H9 (cell line): ENCODE measurements at regions not wholly inside any gene's neighbourhood (a gene's known extent, or its start where the extent isn't known, plus 50 kb on each side); places are given as distances from the start of the nearest gene placed in this dataset.

Experiments
- DNase-seq: peaks from one replicate; pipeline ENCODE4 v3.0.0-alpha.2; 2017
- H2AFZ ChIP-seq: one replicate; pipeline ENCODE4 v1.6.1; 2013; ENCODE audit warnings: mild to moderate bottlenecking, low read length, control low read depth, moderate library complexity
- H2AK5ac ChIP-seq: 2 replicates; pipeline ENCODE4 v1.6.1; 2013; ENCODE audit warnings: low read length, control low read depth, mixed read lengths; ENCODE audit not compliant: insufficient read length
- H2BK120ac ChIP-seq: one replicate; pipeline ENCODE4 v1.6.1; 2013; ENCODE audit warnings: low read depth, mild to moderate bottlenecking, low read length, control low read depth, inconsistent platforms; ENCODE audit not compliant: poor library complexity, severe bottlenecking
- H2BK12ac ChIP-seq: 2 replicates; pipeline ENCODE4 v1.6.1; 2013; ENCODE audit warnings: low read length, control low read depth, mixed read lengths, low read depth; ENCODE audit not compliant: insufficient read length
- H2BK15ac ChIP-seq: 2 replicates; pipeline ENCODE4 v1.6.1; 2013; ENCODE audit warnings: low read depth, low read length, control low read depth
- H2BK20ac ChIP-seq: one replicate; pipeline ENCODE4 v1.6.1; 2013; ENCODE audit warnings: low read depth, mild to moderate bottlenecking, low read length, control low read depth, inconsistent platforms; ENCODE audit not compliant: poor library complexity, severe bottlenecking
- H2BK5ac ChIP-seq: 2 replicates; pipeline ENCODE4 v1.6.1; 2013; ENCODE audit warnings: low read length, control low read depth, mixed read lengths; ENCODE audit not compliant: insufficient read length
- H3K14ac ChIP-seq: 2 replicates; pipeline ENCODE4 v1.6.1; 2013; ENCODE audit warnings: low read length, control low read depth; ENCODE audit not compliant: insufficient read depth
- H3K18ac ChIP-seq: 2 replicates; pipeline ENCODE4 v1.6.1; 2013; ENCODE audit warnings: low read depth, mild to moderate bottlenecking, mixed read lengths, low read length, control low read depth; ENCODE audit not compliant: insufficient read length
- H3K23ac ChIP-seq: 2 replicates; pipeline ENCODE4 v1.6.1; 2013; ENCODE audit warnings: low read length, control low read depth, mixed read lengths, low read depth; ENCODE audit not compliant: insufficient read length
- H3K23me2 ChIP-seq: 2 replicates; pipeline ENCODE4 v1.6.1; 2013; ENCODE audit warnings: low read depth, mild to moderate bottlenecking, mixed read lengths, low read length, control low read depth; ENCODE audit not compliant: insufficient read length, poor library complexity, severe bottlenecking
- H3K27ac ChIP-seq: 2 replicates; pipeline ENCODE4 v1.5.1; 2013; ENCODE audit warnings: low read length, control low read depth, mixed read lengths, low read depth; ENCODE audit not compliant: insufficient read length
- H3K27me3 ChIP-seq: 2 replicates; pipeline ENCODE4 v1.6.1; 2013; ENCODE audit warnings: low read length, control low read depth, inconsistent platforms; ENCODE audit not compliant: insufficient read depth
- H3K4ac ChIP-seq: 2 replicates; pipeline ENCODE4 v1.6.1; 2013; ENCODE audit warnings: low read depth, mild to moderate bottlenecking, control low read depth, inconsistent platforms, low read length, moderate library complexity
- H3K4me1 ChIP-seq: 2 replicates; pipeline ENCODE4 v1.6.1; 2013; ENCODE audit warnings: low read length, control low read depth, inconsistent platforms; ENCODE audit not compliant: insufficient read depth
- H3K4me2 ChIP-seq: 2 replicates; pipeline ENCODE4 v1.6.1; 2013; ENCODE audit warnings: low read length, control low read depth, mixed read lengths; ENCODE audit not compliant: insufficient read length, insufficient read depth
- H3K56ac ChIP-seq: 2 replicates; pipeline ENCODE4 v1.6.1; 2013; ENCODE audit warnings: low read depth, mild to moderate bottlenecking, mixed read lengths, low read length, control low read depth; ENCODE audit not compliant: insufficient read length
- H3K79me1 ChIP-seq: 2 replicates; pipeline ENCODE4 v1.6.1; 2013; ENCODE audit warnings: low read depth, mild to moderate bottlenecking, moderate library complexity, low read length, control low read depth, inconsistent platforms; ENCODE audit not compliant: insufficient read depth, poor library complexity, severe bottlenecking
- H3K79me2 ChIP-seq: 2 replicates; pipeline ENCODE4 v1.6.1; 2013; ENCODE audit warnings: low read length, control low read depth, inconsistent platforms; ENCODE audit not compliant: insufficient read depth
- H3K9ac ChIP-seq: 2 replicates; pipeline ENCODE4 v1.6.1; 2013; ENCODE audit warnings: low read length, control low read depth, mixed read lengths; ENCODE audit not compliant: insufficient read length; ENCODE audit errors: extremely low read depth
- H3K9me3 ChIP-seq: one replicate; pipeline ENCODE4 v1.6.1; 2013; ENCODE audit warnings: low read depth, low read length, inconsistent platforms; ENCODE audit not compliant: control insufficient read depth
- H3T11ph ChIP-seq: one replicate; pipeline ENCODE4 v1.6.1; 2013; ENCODE audit warnings: mild to moderate bottlenecking, low read length, control low read depth, inconsistent platforms
- H4K20me1 ChIP-seq: one replicate; pipeline ENCODE4 v1.6.1; 2013; ENCODE audit not compliant: control insufficient read depth, insufficient read length, insufficient read depth
- H4K5ac ChIP-seq: 2 replicates; pipeline ENCODE4 v1.6.1; 2013; ENCODE audit warnings: low read depth, mild to moderate bottlenecking, mixed read lengths, low read length, control low read depth; ENCODE audit not compliant: insufficient read length
- H4K8ac ChIP-seq: replicated peaks from 2 replicates; pipeline ENCODE4 v1.6.1; 2013; ENCODE audit warnings: low read length, control low read depth, mixed read lengths, low read depth; ENCODE audit not compliant: insufficient read length
- H4K91ac ChIP-seq: 2 replicates; pipeline ENCODE4 v1.6.1; 2013; ENCODE audit warnings: low read depth, mild to moderate bottlenecking, moderate library complexity, mixed read lengths, low read length, control low read depth; ENCODE audit not compliant: insufficient read length
- H3K27ac Mint-ChIP-seq, 3 experiments: 2 replicates in 2 of 3; 3 replicates in 1 of 3; pipeline ENCODE4 v1.8.0; 2020 to 2021; ENCODE audit warnings: mixed read lengths in 3 of 3, mild to moderate bottlenecking in 1 of 3, moderate library complexity in 1 of 3
- H3K27me3 Mint-ChIP-seq: 2 replicates; pipeline ENCODE4 v1.8.0; 2021; ENCODE audit warnings: low read depth, mild to moderate bottlenecking, moderate library complexity, mixed read lengths
- H3K36me3 Mint-ChIP-seq, 3 experiments: 2 replicates in 2 of 3; 3 replicates in 1 of 3; pipeline ENCODE4 v1.8.0; 2020 to 2021; ENCODE audit warnings: low read depth in 3 of 3, mixed read lengths in 3 of 3; ENCODE audit not compliant: insufficient read depth in 1 of 3
- H3K4me1 Mint-ChIP-seq, 2 experiments: 2 replicates each; pipeline ENCODE4 v1.8.0; 2020; ENCODE audit warnings: mixed read lengths in 2 of 2
- H3K4me3 Mint-ChIP-seq, 2 experiments: 2 replicates in 1 of 2; 3 replicates in 1 of 2; pipeline ENCODE4 v1.8.0; 2020 to 2021; ENCODE audit warnings: mild to moderate bottlenecking in 2 of 2, mixed read lengths in 2 of 2, moderate library complexity in 1 of 2
- H3K9me3 Mint-ChIP-seq, 2 experiments: 2 replicates in 1 of 2; 3 replicates in 1 of 2; pipeline ENCODE4 v1.8.0; 2020; ENCODE audit warnings: mild to moderate bottlenecking in 2 of 2, mixed read lengths in 2 of 2, moderate library complexity in 1 of 2
- CTCF ChIP-seq: fragments of 200-600 bp; sonication (generic); conservative IDR thresholded peaks from 3 replicates; pipeline ENCODE4 v1.8.0; 2021; ENCODE audit warnings: antibody characterized with exemption, mild to moderate bottlenecking
- WGBS: extraction: QIAGEN DNeasy Blood & Tissue Kit; methylation state at CpG from one replicate; pipeline ENCODE4 v1.1.7; 2013; ENCODE audit warnings: missing lambda C conversion rate, low lambda C conversion rate, mixed read lengths; ENCODE audit not compliant: insufficient read length; ENCODE audit errors: extremely low coverage; 5-methylcytosine and 5-hydroxymethylcytosine counted together

GRCh38 chr4:176989186-176989585 lies 196.5 kb upstream of the VEGFC start:
- Mint-ChIP-seq H3K36me3 (no peaks in the 10 kb centered on the region), H3K4me3 (no peak overlapping the region), H3K27me3 (no peaks in the 10 kb centered on the region), H3K4me1 (no peaks in the 10 kb centered on the region), H3K27ac (no peak overlapping the region), H3K9me3 (no peaks in the 10 kb centered on the region)
- no peak overlapping the region for H2BK12ac ChIP-seq
- no peak overlapping the region for H3K4me2 ChIP-seq
- no peak overlapping the region for H2AFZ ChIP-seq
- no peaks in the 10 kb centered on the region for H4K20me1 ChIP-seq
- no peaks in the 10 kb centered on the region for H3K23me2 ChIP-seq
- H2BK20ac ChIP-seq, result no peak overlapping the region
- no peaks in the 10 kb centered on the region for H3K79me1 ChIP-seq
- no peak overlapping the region for H4K5ac ChIP-seq
- no peaks in the 10 kb centered on the region for H3K27me3 ChIP-seq
- no peak overlapping the region for H2BK15ac ChIP-seq
- H3K56ac ChIP-seq, result no peak overlapping the region
- no peaks in the 10 kb centered on the region for H3K79me2 ChIP-seq
- H3K27ac ChIP-seq, result no peak overlapping the region
- no peak overlapping the region for H4K8ac ChIP-seq
- no peak overlapping the region for H3K23ac ChIP-seq
- no peak overlapping the region for H2AK5ac ChIP-seq
- no peak overlapping the region for H3K18ac ChIP-seq
- H3K9me3 ChIP-seq, result no peaks in the 10 kb centered on the region
- no peak overlapping the region for H3K14ac ChIP-seq
- no peak overlapping the region for H2BK120ac ChIP-seq
- no peaks in the 10 kb centered on the region for H3K4me1 ChIP-seq
- DNase-seq, result no peak
- no peak overlapping the region for H3T11ph ChIP-seq
- H4K91ac ChIP-seq, result no peak overlapping the region
- H2BK5ac ChIP-seq, result no peak overlapping the region
- H3K4ac ChIP-seq, result no peak overlapping the region
- TF ChIP-seq CTCF, result no peak
- no peak overlapping the region for H3K9ac ChIP-seq
- WGBS, result no CpG with 5 or more reads among the region's 1 CpG
